ENCODE measurements at regions not wholly inside any gene's neighbourhood (a gene's known extent, or its start where the extent isn't known, plus 50 kb on each side); places are given as distances from the start of the nearest gene placed in this dataset.

- H3K4me1 ChIP-seq (ENCODE audit: control insufficient read depth in 2 of 2, insufficient read depth in 2 of 2, low read length in 2 of 2): peaks cover 0 to 4% of the 10 kb centered on the region in 2 donors
- H3K9me3 ChIP-seq (ENCODE audit: control insufficient read depth in 2 of 2, low read length in 2 of 2): no peaks in the 10 kb centered on the region
- H3K4me3 ChIP-seq (ENCODE audit: low read length in 2 of 2): no peak overlapping the region
- H3K36me3 ChIP-seq (ENCODE audit: control insufficient read depth in 2 of 2, insufficient read depth in 2 of 2, low read length in 2 of 2): no peaks in the 10 kb centered on the region
- no peak overlapping the region for H3K9ac ChIP-seq (ENCODE audit: low read depth in 1 of 2, low read length in 2 of 2)
- no peak overlapping the region for H3K27ac ChIP-seq (ENCODE audit: low read depth in 2 of 2, low read length in 2 of 2)
- no peaks in the 10 kb centered on the region for H3K27me3 ChIP-seq (ENCODE audit: control insufficient read depth in 2 of 2, insufficient read depth in 2 of 2, low read length in 2 of 2)
Measured at GRCh38 chr15:62986948-62987347, 55.6 kb upstream of the TPM1 start.

- Histone ChIP-seq H3K27me3 (ENCODE audit: control insufficient read depth in 2 of 2, insufficient read depth in 2 of 2, low read length in 2 of 2) (no peaks in the 10 kb centered on the region), H3K9me3 (ENCODE audit: control insufficient read depth in 2 of 2, low read length in 2 of 2) (no peaks in the 10 kb centered on the region), H3K27ac (ENCODE audit: low read depth in 2 of 2, low read length in 2 of 2) (no peak overlapping the region), H3K9ac (ENCODE audit: low read depth in 1 of 2, low read length in 2 of 2) (no peak overlapping the region), H3K4me3 (ENCODE audit: low read length in 2 of 2) (no peak overlapping the region), H3K36me3 (ENCODE audit: control insufficient read depth in 2 of 2, insufficient read depth in 2 of 2, low read length in 2 of 2) (no peaks in the 10 kb centered on the region), H3K4me1 (ENCODE audit: control insufficient read depth in 2 of 2, insufficient read depth in 2 of 2, low read length in 2 of 2) (peaks cover under 1 to 8% of the 10 kb centered on the region in 2 donors)
Measured at GRCh38 chr15:62988701-62989100, 53.8 kb upstream of the TPM1 start.

GRCh38 chr15:62989366-62990055 lies 53.0 kb upstream of the TPM1 start:
- Histone ChIP-seq H3K9ac (ENCODE audit: low read depth in 1 of 2, low read length in 2 of 2) (no peak overlapping the region), H3K27ac (ENCODE audit: low read depth in 2 of 2, low read length in 2 of 2) (no peak overlapping the region), H3K9me3 (ENCODE audit: control insufficient read depth in 2 of 2, low read length in 2 of 2) (no peaks in the 10 kb centered on the region), H3K36me3 (ENCODE audit: control insufficient read depth in 2 of 2, insufficient read depth in 2 of 2, low read length in 2 of 2) (no peaks in the 10 kb centered on the region), H3K27me3 (ENCODE audit: control insufficient read depth in 2 of 2, insufficient read depth in 2 of 2, low read length in 2 of 2) (no peaks in the 10 kb centered on the region), H3K4me3 (ENCODE audit: low read length in 2 of 2) (no peak overlapping the region), H3K4me1 (ENCODE audit: control insufficient read depth in 2 of 2, insufficient read depth in 2 of 2, low read length in 2 of 2) (peaks cover 8 to 16% of the 10 kb centered on the region in 2 donors)

- Histone ChIP-seq H3K27me3 (ENCODE audit: control insufficient read depth in 2 of 2, insufficient read depth in 2 of 2, low read length in 2 of 2) (no peaks in the 10 kb centered on the region), H3K9me3 (ENCODE audit: control insufficient read depth in 2 of 2, low read length in 2 of 2) (no peaks in the 10 kb centered on the region), H3K27ac (ENCODE audit: low read depth in 2 of 2, low read length in 2 of 2) (no peak overlapping the region), H3K36me3 (ENCODE audit: control insufficient read depth in 2 of 2, insufficient read depth in 2 of 2, low read length in 2 of 2) (no peaks in the 10 kb centered on the region), H3K4me1 (ENCODE audit: control insufficient read depth in 2 of 2, insufficient read depth in 2 of 2, low read length in 2 of 2) (peaks cover 9 to 29% of the 10 kb centered on the region in 2 donors), H3K9ac (ENCODE audit: low read depth in 1 of 2, low read length in 2 of 2) (no peak overlapping the region), H3K4me3 (ENCODE audit: low read length in 2 of 2) (no peak overlapping the region)
Measured at GRCh38 chr15:62991698-62992097, 50.8 kb upstream of the TPM1 start.

GRCh38 chr15:62992302-62992701 lies 50.2 kb upstream of the TPM1 start:
- H3K27ac ChIP-seq (ENCODE audit: low read depth in 2 of 2, low read length in 2 of 2): no peak overlapping the region
- no peaks in the 10 kb centered on the region for H3K9me3 ChIP-seq (ENCODE audit: control insufficient read depth in 2 of 2, low read length in 2 of 2)
- no peaks in the 10 kb centered on the region for H3K27me3 ChIP-seq (ENCODE audit: control insufficient read depth in 2 of 2, insufficient read depth in 2 of 2, low read length in 2 of 2)
- H3K9ac ChIP-seq (ENCODE audit: low read depth in 1 of 2, low read length in 2 of 2): no peak overlapping the region
- H3K4me3 ChIP-seq (ENCODE audit: low read length in 2 of 2): no peak overlapping the region
- H3K4me1 ChIP-seq (ENCODE audit: control insufficient read depth in 2 of 2, insufficient read depth in 2 of 2, low read length in 2 of 2): peaks cover 9 to 29% of the 10 kb centered on the region in 2 donors
- no peaks in the 10 kb centered on the region for H3K36me3 ChIP-seq (ENCODE audit: control insufficient read depth in 2 of 2, insufficient read depth in 2 of 2, low read length in 2 of 2)
